ENCODE measurements at regions not wholly inside any gene's neighbourhood (a gene's known extent, or its start where the extent isn't known, plus 50 kb on each side); places are given as distances from the start of the nearest gene placed in this dataset.

GRCh38 chr15:85986116-85986515, 93.6 kb upstream of the AGBL1 start:
- no peak for DNase-seq

- no peak for DNase-seq
Observed at GRCh38 chr15:85986741-85987140, 92.9 kb upstream of the AGBL1 start.

- DNase-seq = no peak
Observed at GRCh38 chr15:85988741-85989140, 90.9 kb upstream of the AGBL1 start.

- DNase-seq = no peak
Observed at GRCh38 chr15:85992224-85992623, 87.4 kb upstream of the AGBL1 start.

GRCh38 chr15:85993116-85993515, 86.6 kb upstream of the AGBL1 start:
- DNase-seq = no peak

- DNase-seq = no peak
Observed at GRCh38 chr15:85997618-85998017, 82.1 kb upstream of the AGBL1 start.

GRCh38 chr15:85999658-86000057, 80.0 kb upstream of the AGBL1 start:
- DNase-seq = no peak

GRCh38 chr15:86001200-86001599, 78.5 kb upstream of the AGBL1 start:
- DNase-seq = no peak

GRCh38 chr15:86002444-86002843, 77.2 kb upstream of the AGBL1 start:
- no peak for DNase-seq

- no peak for DNase-seq
Observed at GRCh38 chr15:86004061-86004460, 75.6 kb upstream of the AGBL1 start.

GRCh38 chr15:86006546-86006945, 73.1 kb upstream of the AGBL1 start:
- DNase-seq = no peak

GRCh38 chr15:86009727-86010126, 69.9 kb upstream of the AGBL1 start:
- DNase-seq = no peak

GRCh38 chr15:86010398-86010797, 69.3 kb upstream of the AGBL1 start:
- DNase-seq = no peak

GRCh38 chr15:86010891-86011290, 68.8 kb upstream of the AGBL1 start:
- DNase-seq = no peak

GRCh38 chr15:86014016-86014415, 65.7 kb upstream of the AGBL1 start:
- DNase-seq = no peak

- DNase-seq = no peak
Observed at GRCh38 chr15:86016750-86017149, 62.9 kb upstream of the AGBL1 start.

- no peak for DNase-seq
Observed at GRCh38 chr15:86018679-86019078, 61.0 kb upstream of the AGBL1 start.

- no peak for DNase-seq
Observed at GRCh38 chr15:86021281-86022264, 58.1 kb upstream of the AGBL1 start.

- no peak for DNase-seq
Observed at GRCh38 chr15:86028961-86029360, 50.7 kb upstream of the AGBL1 start.
